OCI-LY1 (cell line): ENCODE measurements at regions not wholly inside any gene's neighbourhood (a gene's known extent, or its start where the extent isn't known, plus 50 kb on each side); places are given as distances from the start of the nearest gene placed in this dataset.

Source experiments
- H2AFZ ChIP-seq: fragments of 200-600 bp; sonication (generic), shearing (Covaris generic); 2 replicates; pipeline ENCODE4 v1.6.0; 2014; ENCODE audit warnings: antibody characterized with exemption, mild to moderate bottlenecking, low read length
- H3F3A ChIP-seq: fragments of 200-600 bp; sonication (generic), shearing (Covaris generic); 2 replicates; pipeline ENCODE4 v1.6.0; 2014; ENCODE audit warnings: mild to moderate bottlenecking, antibody characterized with exemption, low read length, moderate library complexity; ENCODE audit not compliant: insufficient read depth
- H3K27ac ChIP-seq: fragments of 200-600 bp; sonication (generic); 2 replicates; pipeline ENCODE4 v1.5.1; 2014; ENCODE audit warnings: low read length, mixed run types, mild to moderate bottlenecking, low read depth; ENCODE audit not compliant: poor library complexity, severe bottlenecking
- H3K27me3 ChIP-seq: fragments of 200-600 bp; sonication (generic); 2 replicates; pipeline ENCODE4 v1.6.0; 2014; ENCODE audit warnings: antibody characterized with exemption, mild to moderate bottlenecking, low read length, moderate library complexity; ENCODE audit not compliant: insufficient read depth
- H3K36me3 ChIP-seq: fragments of 200-600 bp; sonication (generic); 2 replicates; pipeline ENCODE4 v1.6.1; 2014; ENCODE audit warnings: mild to moderate bottlenecking, antibody characterized with exemption, low read length, moderate library complexity, mixed read lengths; ENCODE audit not compliant: insufficient read depth
- H3K4me1 ChIP-seq: fragments of 200-600 bp; sonication (generic); 2 replicates; pipeline ENCODE4 v1.5.1; 2014; ENCODE audit warnings: mild to moderate bottlenecking, low read length, moderate library complexity; ENCODE audit not compliant: insufficient read depth, severe bottlenecking
- H3K4me2 ChIP-seq: fragments of 200-600 bp; sonication (generic), shearing (Covaris generic); 2 replicates; pipeline ENCODE4 v1.6.1; 2014; ENCODE audit warnings: low read length
- H3K4me3 ChIP-seq: fragments of 200-600 bp; sonication (generic); 2 replicates; pipeline ENCODE4 v1.5.1; 2014; ENCODE audit warnings: low read length, low read depth, mild to moderate bottlenecking, mixed read lengths; ENCODE audit not compliant: poor library complexity, severe bottlenecking
- H3K79me2 ChIP-seq: fragments of 200-600 bp; shearing (Covaris generic); 2 replicates; pipeline ENCODE4 v1.6.1; 2016; ENCODE audit warnings: mixed run types, low read length, mixed read lengths; ENCODE audit not compliant: insufficient read depth
- H3K9ac ChIP-seq: fragments of 200-600 bp; sonication (generic), shearing (Covaris generic); 2 replicates; pipeline ENCODE4 v1.6.1; 2014; ENCODE audit warnings: mild to moderate bottlenecking, low read length, mixed read lengths
- H3K9me2 ChIP-seq: fragments of 200-600 bp; sonication (generic), shearing (Covaris generic); 2 replicates; pipeline ENCODE4 v1.6.1; 2014; ENCODE audit warnings: low read depth, mild to moderate bottlenecking, low read length, mixed read lengths
- H3K9me3 ChIP-seq: fragments of 200-600 bp; shearing (Covaris generic); 2 replicates; pipeline ENCODE4 v1.6.1; 2014; ENCODE audit warnings: low read length, mixed read lengths
- H4K20me1 ChIP-seq: fragments of 200-600 bp; sonication (generic), shearing (Covaris generic); 2 replicates; pipeline ENCODE4 v1.6.0; 2016; ENCODE audit warnings: mild to moderate bottlenecking, low read length; ENCODE audit not compliant: insufficient read depth
- CTCF ChIP-seq: fragments of 200-600 bp; sonication (generic), shearing (Covaris generic); IDR thresholded peaks from 2 replicates; pipeline ENCODE4 v1.5.1; 2017; ENCODE audit warnings: mild to moderate bottlenecking, antibody characterized with exemption, low read length, moderate library complexity, mixed read lengths
- EZH2 ChIP-seq: fragments of 200-600 bp; sonication (generic), shearing (Covaris generic); IDR thresholded peaks from 2 replicates; pipeline ENCODE4 v1.8.0; 2017; ENCODE audit warnings: borderline replicate concordance, mixed run types, mild to moderate bottlenecking, antibody characterized with exemption, low read length, moderate library complexity, mixed read lengths

- Histone ChIP-seq H3K9ac (no peak overlapping the region), H2AFZ (no peak overlapping the region)
- no peak for TF ChIP-seq EZH2
- no peak for TF ChIP-seq CTCF
These were observed 447.6 kb upstream of the CCDC196 start for GRCh38 chr14:66038618-66039017.

DNA sequence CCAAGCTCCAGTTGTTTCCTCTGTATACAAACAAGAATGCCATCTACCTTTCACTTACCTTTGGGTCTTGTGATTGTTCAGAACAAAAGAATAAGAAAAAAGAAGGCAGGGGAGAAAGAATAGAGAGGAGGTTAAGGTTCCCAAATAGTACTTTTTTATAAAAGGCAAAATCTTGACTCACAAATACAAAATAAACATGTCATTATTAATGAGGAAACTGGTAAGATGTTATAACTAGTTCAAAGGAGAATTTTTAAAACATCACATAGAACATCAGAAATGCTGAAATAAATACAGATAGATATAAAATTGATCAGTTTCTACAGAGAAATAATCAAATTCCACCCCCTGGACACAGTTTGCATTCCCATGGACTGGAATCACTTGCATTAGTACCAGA is 446.7 kb upstream of the CCDC196 start:
- H3K27ac ChIP-seq, result no peak overlapping the region
- no peak overlapping the region for H3K9ac ChIP-seq
- H3K79me2 ChIP-seq, result no peaks in the 10 kb centered on the region
- H3K9me3 ChIP-seq, result no peaks in the 10 kb centered on the region
- no peak overlapping the region for H3K4me2 ChIP-seq
- no peaks in the 10 kb centered on the region for H3K36me3 ChIP-seq
- H3K4me3 ChIP-seq, result no peak overlapping the region
- no peaks in the 10 kb centered on the region for H3F3A ChIP-seq
- no peaks in the 10 kb centered on the region for H3K9me2 ChIP-seq
- H4K20me1 ChIP-seq, result no peaks in the 10 kb centered on the region
- no peaks in the 10 kb centered on the region for H3K27me3 ChIP-seq
- TF ChIP-seq EZH2, result no peak
- no peak for TF ChIP-seq CTCF
- no peaks in the 10 kb centered on the region for H3K4me1 ChIP-seq
- H2AFZ ChIP-seq, result no peak overlapping the region

More at GRCh38 chr14:66038618-66039017, 447.6 kb upstream of the CCDC196 start:
- no peak overlapping the region for H3K4me3 ChIP-seq
- H3K79me2 ChIP-seq, result no peaks in the 10 kb centered on the region
- no peaks in the 10 kb centered on the region for H3K36me3 ChIP-seq
- H3F3A ChIP-seq, result no peaks in the 10 kb centered on the region
- H3K9me3 ChIP-seq, result no peaks in the 10 kb centered on the region
- H3K9me2 ChIP-seq, result no peaks in the 10 kb centered on the region
- H4K20me1 ChIP-seq, result no peaks in the 10 kb centered on the region
- no peak overlapping the region for H3K27ac ChIP-seq
- no peaks in the 10 kb centered on the region for H3K27me3 ChIP-seq
- no peaks in the 10 kb centered on the region for H3K4me1 ChIP-seq
- no peak overlapping the region for H3K4me2 ChIP-seq

DNA sequence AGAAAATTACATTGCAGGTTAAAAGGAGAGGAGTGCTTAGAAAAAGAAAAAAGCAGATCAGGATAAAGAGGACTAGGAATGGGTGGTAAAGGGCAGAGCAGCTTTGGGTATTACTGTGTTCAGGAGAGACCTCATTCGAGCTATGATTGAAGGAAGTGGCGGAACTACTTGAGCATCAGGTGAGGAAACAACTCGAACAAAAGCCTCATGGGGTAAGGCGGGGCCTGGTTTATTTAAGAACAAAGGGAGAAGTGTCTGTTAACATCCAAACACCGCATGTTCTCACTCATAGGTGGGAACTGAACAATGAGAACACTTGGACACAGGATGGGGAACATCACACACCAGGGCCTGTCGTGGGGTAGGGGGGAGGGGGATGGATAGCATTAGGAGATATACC is 444.6 kb upstream of the CCDC196 start:
- no peaks in the 10 kb centered on the region for H3K79me2 ChIP-seq
- no peaks in the 10 kb centered on the region for H4K20me1 ChIP-seq
- H3K4me3 ChIP-seq, result no peak overlapping the region
- no peaks in the 10 kb centered on the region for H3K36me3 ChIP-seq
- TF ChIP-seq EZH2 (no peak), CTCF (no peak)
- no peaks in the 10 kb centered on the region for H3F3A ChIP-seq
- no peaks in the 10 kb centered on the region for H3K9me3 ChIP-seq
- H3K4me2 ChIP-seq, result no peak overlapping the region
- H3K4me1 ChIP-seq, result no peaks in the 10 kb centered on the region
- no peak overlapping the region for H2AFZ ChIP-seq
- H3K9me2 ChIP-seq, result no peaks in the 10 kb centered on the region
- no peak overlapping the region for H3K27ac ChIP-seq
- H3K9ac ChIP-seq, result no peak overlapping the region
- H3K27me3 ChIP-seq, result no peaks in the 10 kb centered on the region; the same call in 1 of the 2 replicates
